HG03045 (cell line): ENCODE measurements at regions not wholly inside any gene's neighbourhood (a gene's known extent, or its start where the extent isn't known, plus 50 kb on each side); places are given as distances from the start of the nearest gene placed in this dataset.

ENCODE experiments used
- ATAC-seq: cut with Tn5 transposase; IDR thresholded peaks from one replicate; pipeline ENCODE4 v1.9.1; 2021; ENCODE audit warnings: mild to moderate bottlenecking, moderate library complexity; ENCODE audit not compliant: unreplicated experiment

DNA sequence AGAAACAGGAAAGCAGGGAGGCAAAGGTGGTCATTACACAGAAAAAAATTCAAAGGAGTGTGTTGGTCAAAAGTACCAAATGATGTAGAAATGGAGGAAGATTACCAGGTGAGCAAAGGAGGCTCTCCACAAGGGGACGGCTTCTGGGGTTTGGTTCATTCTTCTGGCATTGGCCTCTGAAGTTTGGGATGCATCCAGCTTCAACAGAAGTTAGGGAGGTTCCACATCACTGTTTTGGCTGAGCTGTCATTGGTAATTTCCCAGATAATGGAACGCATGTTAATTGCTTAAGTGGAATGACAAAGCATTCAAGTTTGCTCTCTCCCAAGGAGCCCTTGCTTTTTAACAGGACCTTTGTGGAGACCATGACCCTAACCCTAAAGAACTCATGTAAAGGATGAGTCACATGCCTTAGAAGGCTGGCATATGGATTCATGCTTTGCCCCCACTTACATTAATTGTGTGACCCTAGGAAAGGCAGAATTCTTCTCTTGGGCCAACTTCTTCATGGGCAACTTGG lies 398.6 kb downstream of the GPAM start:
- no peak for ATAC-seq

DNA sequence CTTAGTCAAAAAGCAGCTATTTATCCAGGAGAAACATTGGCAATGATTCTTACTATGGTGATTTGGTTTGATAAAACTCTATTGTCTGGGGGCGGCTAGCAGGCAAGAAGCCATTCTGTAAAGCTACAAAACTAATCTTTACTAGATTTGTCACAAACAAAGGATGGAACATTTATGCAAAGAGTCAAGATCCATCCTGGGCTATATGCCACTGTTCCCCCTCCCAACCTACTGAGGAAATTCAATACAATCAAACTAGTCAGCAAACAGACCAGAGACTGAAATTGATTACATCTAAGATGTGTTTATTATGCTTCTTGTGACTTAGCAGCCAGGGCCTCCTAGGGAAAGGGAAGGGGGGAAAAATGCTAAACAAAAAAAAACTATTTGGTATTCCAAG lies 397.6 kb downstream of the GPAM start:
- ATAC-seq = no peak

DNA sequence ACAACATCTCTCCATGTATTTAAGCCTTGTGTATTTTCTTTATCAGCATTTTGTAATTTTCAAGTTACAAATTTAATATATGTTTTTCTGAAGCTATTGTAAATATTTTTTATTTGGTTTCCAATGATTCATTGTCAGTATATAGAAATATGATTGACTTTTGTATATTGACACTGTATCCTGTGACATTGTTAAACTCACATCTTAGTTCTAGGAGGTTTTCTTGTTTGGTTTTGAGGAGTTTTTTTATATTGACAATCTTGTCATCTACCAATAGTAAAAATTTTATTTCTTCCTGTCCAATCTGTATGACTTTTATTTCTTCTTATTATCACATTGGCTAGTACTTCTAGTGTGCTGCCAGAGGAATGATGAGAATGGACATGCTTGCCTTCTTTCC lies 393.7 kb downstream of the GPAM start:
- no peak for ATAC-seq

DNA sequence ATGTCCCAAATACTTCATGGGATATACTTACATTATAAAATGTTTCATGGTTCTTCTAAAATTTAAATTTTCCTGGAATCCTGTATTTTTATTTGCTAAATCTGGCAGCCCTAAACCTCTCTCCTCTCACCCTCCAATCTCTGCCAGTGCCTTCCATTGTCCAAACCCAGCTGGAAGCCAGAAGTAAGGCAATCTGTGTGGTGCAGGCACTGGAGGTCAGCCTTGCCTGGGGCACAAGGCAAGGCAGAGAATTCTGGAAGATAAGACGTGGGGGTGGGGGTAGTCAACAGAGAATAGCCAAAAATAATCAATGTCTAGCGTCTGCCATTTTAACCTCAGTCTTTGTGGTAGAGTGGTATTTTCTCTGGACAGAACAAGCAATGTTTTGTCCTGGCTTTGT lies 381.7 kb downstream of the GPAM start:
- no peak for ATAC-seq

DNA sequence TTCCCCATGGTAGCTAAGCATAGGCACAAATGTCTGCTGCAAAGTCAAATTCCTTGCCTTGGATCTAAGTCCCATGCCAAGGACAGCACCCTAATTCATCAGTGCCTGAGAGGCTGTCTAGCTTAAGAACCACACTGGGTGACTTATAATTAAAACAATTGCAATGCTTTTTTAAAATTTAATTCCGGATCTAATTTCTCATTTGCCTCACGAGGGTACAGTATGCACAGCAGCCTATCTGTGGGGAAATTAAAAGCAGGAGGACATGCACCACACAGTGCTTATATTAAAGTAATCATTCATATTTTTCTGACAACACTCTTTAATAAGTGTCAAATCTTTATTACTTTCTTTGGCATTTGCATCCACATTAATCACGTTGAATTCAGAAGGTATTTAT lies 378.8 kb downstream of the GPAM start:
- no peak for ATAC-seq

DNA sequence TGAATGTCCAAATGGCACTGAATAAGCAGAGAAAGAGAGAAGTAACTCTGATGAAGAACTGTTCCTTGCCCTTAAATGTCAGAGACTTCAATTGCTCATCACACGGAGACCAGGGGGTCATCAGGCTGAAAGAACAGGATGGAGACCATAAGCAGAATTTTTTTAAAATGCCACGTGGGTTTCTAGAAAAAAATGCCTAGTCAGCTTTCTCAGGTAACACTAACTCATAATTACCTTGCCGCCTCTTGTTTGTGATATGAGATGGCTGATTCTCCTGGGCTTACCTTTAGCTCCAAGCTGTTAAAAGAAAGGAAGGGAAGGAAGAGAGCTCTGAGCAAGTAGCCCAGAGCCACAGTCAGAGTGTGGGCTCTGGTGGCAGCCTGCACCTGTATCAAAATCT lies 372.0 kb downstream of the GPAM start:
- no peak for ATAC-seq

DNA sequence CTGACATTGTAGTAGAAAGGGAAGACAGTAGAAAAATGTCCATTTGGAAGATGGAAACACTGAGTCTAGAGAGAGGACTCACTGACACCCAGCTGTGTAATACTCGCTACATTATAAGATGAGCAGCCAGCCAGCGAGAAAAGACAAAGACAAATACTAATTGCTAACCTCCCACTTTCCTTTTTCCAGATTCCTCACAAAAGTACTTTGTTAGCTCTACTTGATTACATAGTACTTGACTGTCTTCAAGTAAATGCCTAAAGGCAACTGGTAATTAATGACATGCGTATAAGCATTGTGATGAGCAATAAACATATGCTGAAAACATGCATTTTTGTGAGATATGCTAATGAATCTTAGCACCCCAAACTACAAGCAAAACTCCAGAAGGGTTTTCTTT lies 363.1 kb downstream of the GPAM start:
- ATAC-seq = no peak

DNA sequence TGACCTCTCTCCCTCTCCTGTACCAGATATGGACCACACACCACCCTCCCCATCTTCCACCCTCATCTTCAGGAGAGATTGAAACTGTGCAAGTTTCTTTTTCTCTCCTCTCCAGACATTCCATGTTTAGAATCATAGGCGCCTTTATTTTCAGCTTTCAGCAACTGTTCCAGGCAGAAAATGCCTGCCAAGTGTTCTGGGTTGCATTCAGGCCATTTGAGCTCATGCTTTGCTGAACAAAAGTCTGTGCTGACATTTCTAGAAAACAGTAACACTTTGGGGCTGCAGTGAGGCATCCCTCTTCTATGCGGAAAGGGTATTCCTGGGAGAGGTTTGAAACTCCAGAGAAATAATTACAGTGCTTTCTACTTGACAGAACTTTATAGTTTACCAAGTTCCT lies 361.7 kb downstream of the GPAM start:
- no peak for ATAC-seq

DNA sequence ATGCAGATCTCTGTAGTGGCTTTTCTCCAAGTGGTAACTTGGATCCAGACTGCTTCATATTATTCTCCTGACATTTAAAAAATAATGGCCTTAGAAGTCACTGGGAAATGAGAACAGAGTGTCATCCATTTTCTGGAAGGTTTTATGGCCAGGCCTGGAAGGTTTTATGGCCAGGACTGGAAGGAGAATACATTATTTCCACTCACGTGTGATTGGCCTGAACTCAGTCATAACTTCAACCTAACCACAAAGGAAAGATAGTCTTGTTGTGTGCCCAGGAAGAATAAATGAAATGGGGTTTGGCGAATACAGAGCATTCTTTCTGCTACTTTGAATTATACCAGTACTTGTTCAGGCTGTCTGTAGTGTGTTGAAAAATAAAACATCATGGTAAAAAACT lies 360.9 kb downstream of the GPAM start:
- ATAC-seq = no peak

DNA sequence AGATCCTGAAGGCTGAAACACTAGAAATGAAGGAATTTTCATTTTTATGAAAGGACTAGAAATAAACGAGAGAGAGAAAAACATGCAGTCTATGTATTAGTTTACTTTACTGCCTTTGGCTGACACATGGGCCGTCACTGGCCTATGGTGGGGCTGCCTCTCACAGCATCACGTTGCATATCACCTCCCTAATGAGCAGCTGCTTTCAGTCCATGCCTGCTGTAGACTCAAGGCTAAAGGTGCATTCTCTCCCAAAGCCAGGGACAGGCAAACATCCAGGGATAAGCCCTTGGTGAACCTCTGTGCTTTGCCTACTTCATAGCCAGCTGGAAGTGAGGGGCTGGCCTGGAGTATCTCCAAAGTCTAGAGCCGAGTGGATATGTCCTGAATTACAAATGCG lies 359.4 kb downstream of the GPAM start:
- ATAC-seq = no peak

DNA sequence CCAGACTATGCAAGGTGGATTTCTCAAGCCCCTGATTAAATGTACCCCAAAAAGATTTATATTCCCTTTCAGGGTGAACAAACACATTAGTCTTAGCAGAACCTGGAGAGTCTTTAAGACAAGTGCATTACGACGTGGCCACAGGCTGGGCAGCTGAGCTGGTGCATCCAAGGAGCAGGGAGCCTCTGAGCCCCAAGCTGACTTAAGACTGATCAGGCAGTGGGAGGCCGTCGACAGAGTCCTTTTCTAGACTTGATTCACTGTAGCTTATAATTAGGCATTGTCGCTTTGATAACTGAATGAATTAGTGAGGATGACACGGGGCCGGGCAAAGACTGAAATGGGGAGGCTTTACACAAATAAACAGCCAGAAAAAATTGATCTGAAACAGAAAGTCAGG lies 353.2 kb downstream of the GPAM start:
- ATAC-seq = no peak

DNA sequence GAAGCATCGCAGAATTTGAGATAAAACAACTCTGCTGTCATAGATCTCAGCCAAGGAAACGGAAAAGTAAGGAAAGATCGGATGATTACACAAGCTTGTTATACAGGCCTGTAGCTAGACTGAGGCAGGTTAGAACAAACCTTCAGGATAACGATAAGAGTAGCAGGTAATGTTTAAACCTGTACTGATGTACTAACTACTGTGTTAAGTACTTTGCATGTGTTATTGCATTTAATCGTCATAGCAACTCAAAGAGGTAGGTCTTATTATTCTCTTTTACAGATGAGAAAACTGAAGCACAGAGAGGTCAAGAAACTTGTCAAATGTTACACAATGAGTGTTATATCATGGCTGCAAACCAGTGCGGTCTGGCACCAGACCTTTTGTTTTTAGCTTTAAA lies 352.5 kb downstream of the GPAM start:
- no peak for ATAC-seq

DNA sequence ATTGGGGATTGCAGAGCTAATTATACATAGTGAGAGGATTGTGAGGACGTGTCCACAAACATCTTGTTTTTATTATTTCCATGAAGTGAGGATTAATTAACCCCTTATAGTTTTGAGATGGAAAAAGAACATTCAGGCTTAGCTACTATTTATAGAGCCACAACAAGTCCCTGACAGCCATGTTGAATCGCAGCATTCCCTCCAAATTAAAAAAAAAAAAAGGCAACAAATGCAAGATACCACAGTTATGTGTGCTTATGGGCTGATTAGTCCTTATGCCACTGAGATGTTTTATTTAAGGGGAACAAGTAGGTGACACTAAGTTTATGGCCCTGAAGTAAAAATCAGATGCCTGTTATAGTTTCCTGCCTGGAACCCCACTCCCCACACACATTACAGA lies 350.3 kb downstream of the GPAM start:
- ATAC-seq = no peak

DNA sequence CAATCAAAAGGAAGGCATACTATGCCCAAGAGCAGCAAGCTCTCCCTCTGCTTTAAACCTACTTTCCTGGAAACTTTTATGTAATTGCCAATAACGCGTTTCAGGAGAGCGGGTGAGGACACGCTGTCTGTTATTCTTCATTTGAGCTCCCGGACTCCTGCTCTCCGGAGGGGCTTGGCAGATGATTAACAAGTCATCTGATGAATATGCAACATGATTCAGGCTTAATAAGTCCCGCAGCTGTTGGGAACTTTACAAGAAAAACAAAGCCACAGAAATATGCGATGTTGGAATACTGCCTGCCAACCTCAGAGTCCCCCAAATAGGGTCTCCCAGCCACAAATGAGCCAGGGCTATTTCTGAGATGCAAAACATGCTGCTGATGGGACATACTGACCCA lies 348.0 kb downstream of the GPAM start:
- no peak for ATAC-seq

DNA sequence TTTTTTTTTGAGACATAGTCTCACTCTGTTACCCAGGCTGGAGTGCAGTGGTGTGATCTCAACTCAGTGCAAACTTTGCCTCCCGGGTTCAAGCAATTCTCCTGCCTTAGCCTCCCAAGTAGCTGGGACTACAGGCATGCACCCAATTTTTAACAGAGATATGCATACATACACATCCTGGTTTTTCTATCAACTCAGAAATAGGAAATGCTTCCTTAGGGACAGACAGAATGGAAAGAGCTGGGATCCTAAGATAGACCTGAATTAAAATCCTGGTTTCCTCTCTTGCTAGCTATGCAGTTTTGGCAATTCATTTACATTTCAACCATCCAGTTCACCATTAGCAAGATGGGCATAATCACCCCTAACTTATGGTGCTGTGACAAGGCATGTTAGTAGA lies 347.5 kb downstream of the GPAM start:
- no peak for ATAC-seq

DNA sequence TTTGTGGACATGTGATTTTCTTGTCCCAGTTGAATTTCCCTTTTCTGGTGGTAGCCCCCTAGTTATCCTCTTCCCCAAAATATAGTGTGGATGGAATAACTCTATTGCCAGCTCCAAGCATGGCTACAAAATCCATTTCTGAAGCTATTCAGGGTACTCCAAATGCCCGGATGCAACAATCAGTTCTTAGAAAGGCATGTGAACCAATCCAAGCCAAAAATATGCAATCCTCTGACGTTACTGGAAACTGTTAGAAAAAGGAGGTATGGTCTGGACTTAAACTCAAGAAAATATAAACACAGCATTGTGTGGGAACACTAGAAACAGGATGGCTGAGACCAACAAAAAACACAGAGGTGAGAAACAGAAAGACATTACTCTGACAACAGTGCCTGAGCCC lies 347.0 kb downstream of the GPAM start:
- ATAC-seq = no peak

DNA sequence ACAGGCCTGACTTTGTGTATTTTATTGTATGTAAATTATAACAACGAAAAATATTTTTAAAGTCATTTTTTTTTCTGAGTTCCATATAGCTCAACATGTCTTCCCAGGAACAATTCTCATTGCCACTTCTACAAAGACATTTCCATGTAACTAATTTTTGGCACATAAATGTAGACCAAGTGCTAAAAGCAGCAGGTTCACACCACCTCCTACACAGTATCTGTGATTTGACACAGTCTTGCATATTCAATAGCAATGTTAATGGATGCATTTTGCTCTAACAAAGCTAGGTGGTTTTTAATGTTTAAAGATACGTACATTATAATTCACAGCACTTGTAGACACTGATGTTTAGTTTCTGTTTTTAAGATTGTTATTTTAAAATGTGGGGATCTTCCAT lies 346.5 kb downstream of the GPAM start:
- ATAC-seq = no peak

DNA sequence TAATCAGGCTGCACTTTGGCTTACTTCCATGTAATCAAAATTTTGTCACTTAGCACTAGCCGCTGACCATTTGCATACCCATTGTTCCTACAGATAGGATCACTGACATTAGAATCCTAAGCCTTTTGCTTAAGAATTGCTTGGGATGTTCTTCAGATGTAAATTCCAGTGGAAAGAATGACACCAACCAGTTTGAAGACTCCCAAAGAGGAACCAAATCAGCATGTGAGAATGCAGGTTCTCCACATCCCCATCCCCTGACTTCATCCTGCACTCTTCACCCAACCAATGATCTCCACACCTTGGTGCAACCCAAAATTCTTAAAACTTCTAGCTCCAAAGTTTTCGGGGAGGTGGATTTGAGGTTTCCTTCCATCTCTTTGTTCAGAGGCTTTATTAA lies 345.6 kb downstream of the GPAM start:
- no peak for ATAC-seq

DNA sequence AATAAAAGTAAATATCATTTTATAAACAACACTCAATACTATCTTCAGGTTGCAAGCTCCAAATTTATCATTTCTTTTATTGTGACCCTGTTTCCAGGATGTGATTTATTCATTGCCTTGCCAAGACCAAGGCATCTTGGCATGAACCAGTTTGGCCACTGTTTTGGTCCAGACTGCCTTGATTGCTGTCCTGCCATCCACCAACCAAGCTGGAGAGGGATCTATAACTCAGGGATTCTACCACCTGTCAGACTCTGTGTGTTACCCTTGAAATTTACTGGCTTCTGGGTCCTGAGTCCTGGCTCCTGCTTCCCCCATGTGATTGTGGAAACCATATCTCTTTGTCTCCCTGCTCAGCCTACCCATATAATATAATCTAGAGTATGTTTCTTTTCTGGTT lies 343.0 kb downstream of the GPAM start:
- no peak for ATAC-seq

DNA sequence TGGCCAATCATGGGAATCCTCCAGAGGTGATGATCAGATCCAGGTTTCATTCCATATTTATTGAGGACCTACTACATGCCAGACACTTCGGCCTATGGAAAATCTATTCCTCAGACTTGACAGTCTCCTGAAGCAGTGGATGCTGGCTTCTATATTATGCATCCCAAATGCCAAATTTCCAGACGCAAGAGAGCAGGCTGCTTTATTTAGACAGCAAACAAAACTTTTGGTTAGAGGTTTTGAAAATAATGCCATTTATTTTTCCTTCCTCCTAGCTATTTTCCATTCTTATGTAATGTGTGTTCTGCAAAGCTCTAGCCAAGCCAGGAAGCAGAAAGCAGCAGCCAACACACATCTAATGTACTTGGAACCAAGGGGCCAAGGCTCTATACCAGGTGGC lies 330.8 kb downstream of the GPAM start:
- no peak for ATAC-seq

DNA sequence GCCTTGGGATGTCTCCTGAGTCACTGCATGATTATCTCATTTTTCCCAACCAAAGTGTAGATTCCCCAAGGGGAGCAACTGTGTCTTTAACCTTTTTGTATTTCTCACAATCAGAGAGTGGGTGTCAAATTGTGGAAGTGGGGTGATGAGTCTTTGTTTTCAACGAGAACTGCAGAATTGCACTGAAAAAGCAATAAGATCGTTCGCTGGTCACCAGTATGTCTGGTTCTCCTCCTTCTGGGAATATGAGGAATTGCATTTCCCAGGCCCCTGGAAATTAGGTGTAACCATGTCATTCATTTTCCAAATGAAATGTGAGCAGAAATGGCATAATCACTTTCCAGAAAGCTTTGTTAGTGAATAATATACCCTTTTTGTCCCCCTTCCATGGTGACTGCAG lies 326.9 kb downstream of the GPAM start:
- no peak for ATAC-seq

DNA sequence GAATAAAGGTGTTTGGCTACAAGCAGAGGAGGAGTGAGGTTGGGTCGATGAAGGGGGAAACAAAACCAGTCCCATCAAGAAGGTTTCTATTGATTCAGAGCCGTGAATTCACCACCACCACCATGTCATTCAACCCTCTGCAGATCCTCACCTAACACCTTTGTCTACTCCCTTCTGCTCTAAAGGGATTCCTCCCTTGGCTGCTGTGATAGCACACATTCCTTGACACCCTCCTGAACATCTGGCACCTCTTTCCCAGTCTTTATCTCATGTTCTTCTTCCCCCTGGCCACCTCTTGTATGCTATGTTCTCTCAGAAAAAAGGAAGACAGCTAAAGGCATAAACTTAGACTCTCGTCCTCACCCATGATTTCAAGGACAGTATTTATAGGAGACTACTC lies 318.0 kb downstream of the GPAM start:
- ATAC-seq = no peak

DNA sequence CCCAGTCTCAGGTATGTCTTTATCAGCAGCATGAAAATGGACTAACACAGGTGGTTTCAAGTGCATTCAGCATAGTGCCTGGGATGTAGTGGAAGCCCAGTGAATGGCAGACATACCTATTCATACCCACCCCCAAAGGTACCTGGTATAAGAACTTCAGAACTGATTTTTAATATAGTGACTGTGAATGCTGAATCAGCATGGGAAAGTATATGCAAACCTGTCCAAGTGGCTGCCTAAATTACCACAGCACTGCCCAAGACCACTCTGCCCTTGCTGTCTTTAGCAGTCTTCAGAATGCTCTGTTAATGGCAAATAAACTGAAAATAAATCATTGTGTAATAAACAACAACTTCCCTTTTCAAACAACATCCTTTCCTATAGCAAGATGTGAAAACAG lies 312.1 kb downstream of the GPAM start:
- ATAC-seq = no peak

DNA sequence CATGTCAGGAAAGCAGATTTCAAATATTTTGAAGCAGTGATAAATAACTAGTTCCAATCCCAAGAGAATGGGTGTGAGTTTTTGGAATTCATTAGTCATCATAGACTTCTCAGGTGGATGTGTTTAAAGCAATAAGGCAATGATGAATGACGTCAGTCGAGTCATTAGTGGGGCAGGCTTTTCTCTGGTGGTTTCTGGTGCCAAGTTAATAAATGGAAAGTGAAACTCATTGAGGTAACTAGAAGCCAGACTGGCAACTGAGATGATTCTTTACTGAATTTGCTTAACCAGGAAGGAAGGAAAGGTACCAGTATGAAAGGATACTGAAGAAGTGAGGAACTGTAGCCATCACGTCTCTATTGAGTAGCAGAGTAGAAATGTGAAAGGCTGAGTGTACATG lies 311.0 kb downstream of the GPAM start:
- no peak for ATAC-seq
